ENCODE measurements at regions not wholly inside any gene's neighbourhood (a gene's known extent, or its start where the extent isn't known, plus 50 kb on each side); places are given as distances from the start of the nearest gene placed in this dataset.

- no peak for TF ChIP-seq CTCF (IDR thresholded peaks at IDR 0.05; ENCODE audit: poor library complexity)
- TF ChIP-seq EZH2 (IDR thresholded peaks at IDR 0.05; ENCODE audit: borderline replicate concordance): no peak
Observed at GRCh38 chr3:154660811-154661210, 230.8 kb upstream of the GPR149 start.

Measured in hepatocyte (in vitro differentiated cells).